Activated naive CD8-positive, alpha-beta T cell treated with anti-CD3 and anti-CD28 coated beads, Interleukin-2, amount 10 ng/mL, durations not matched to agents 7 days and 5 days (primary cell): ENCODE measurements at regions not wholly inside any gene's neighbourhood (a gene's known extent, or its start where the extent isn't known, plus 50 kb on each side); places are given as distances from the start of the nearest gene placed in this dataset.
A peak's percentile ranks its signal among the peaks of the same experiment; 100 is the strongest.

Experiments used
- ATAC-seq: fragments of 150-1000 bp; cut with Tn5 transposase; one replicate; pipeline ENCODE4 v1.10.0; 2021; ENCODE audit warnings: low read depth, moderate library complexity
- POLR2A ChIA-PET: fragments of 350-600 bp; sonication (Branson Sonifier 250); formaldehyde crosslinking; loops from one replicate; lab custom pipeline; 2021; ENCODE audit warnings: antibody characterized with exemption; lab: Charles Lee
- DNase-seq: peaks from one replicate; pipeline ENCODE4 v3.0.0; 2021
- H3K27ac Mint-ChIP-seq: one replicate; pipeline ENCODE4 v1.8.0; 2022; ENCODE audit warnings: mild to moderate bottlenecking, mixed read lengths
- H3K27me3 Mint-ChIP-seq: one replicate; pipeline ENCODE4 v1.8.0; 2022; ENCODE audit warnings: mild to moderate bottlenecking, moderate library complexity, mixed read lengths
- H3K36me3 Mint-ChIP-seq: one replicate; pipeline ENCODE4 v1.8.0; 2021; ENCODE audit warnings: mild to moderate bottlenecking, mixed read lengths
- H3K4me1 Mint-ChIP-seq: one replicate; pipeline ENCODE4 v1.8.0; 2021; ENCODE audit warnings: mixed read lengths
- H3K4me3 Mint-ChIP-seq: one replicate; pipeline ENCODE4 v1.8.0; 2022; ENCODE audit warnings: mild to moderate bottlenecking, moderate library complexity, mixed read lengths
- H3K9me3 Mint-ChIP-seq: one replicate; pipeline ENCODE4 v1.8.0; 2021; ENCODE audit warnings: mixed read lengths

- ATAC-seq (no peak), DNase-seq (no peak)
- peaks cover 50% of the 10 kb centered on the region for H3K27me3 Mint-ChIP-seq
- H3K36me3 Mint-ChIP-seq, result peaks cover 2% of the 10 kb centered on the region
- POLR2A ChIA-PET, result no interaction called here
- no peaks in the 10 kb centered on the region for H3K4me1 Mint-ChIP-seq
- H3K27ac Mint-ChIP-seq, result no peak overlapping the region
- no peak overlapping the region for H3K4me3 Mint-ChIP-seq
- H3K9me3 Mint-ChIP-seq, result peaks cover 4% of the 10 kb centered on the region
These were observed 170.0 kb downstream of the MRPL14 start for GRCh38 chr6:43957273-43957672.

GRCh38 chr6:43956478-43956877 is 170.8 kb downstream of the MRPL14 start:
- ATAC-seq (no peak), DNase-seq (no peak)
- H3K27ac Mint-ChIP-seq, result no peak overlapping the region
- POLR2A ChIA-PET, result no interaction called here
- H3K36me3 Mint-ChIP-seq, result peaks cover 2% of the 10 kb centered on the region
- peaks cover 45% of the 10 kb centered on the region for H3K27me3 Mint-ChIP-seq
- H3K4me1 Mint-ChIP-seq, result no peaks in the 10 kb centered on the region
- peaks cover 4% of the 10 kb centered on the region for H3K9me3 Mint-ChIP-seq
- H3K4me3 Mint-ChIP-seq, result no peak overlapping the region

- ATAC-seq (no peak), DNase-seq (no peak)
- Mint-ChIP-seq H3K36me3 (peaks cover 2% of the 10 kb centered on the region), H3K4me3 (no peak overlapping the region), H3K4me1 (no peaks in the 10 kb centered on the region), H3K27ac (no peak overlapping the region), H3K27me3 (peaks cover 28% of the 10 kb centered on the region), H3K9me3 (peaks cover 4% of the 10 kb centered on the region)
- POLR2A ChIA-PET, result no interaction called here
These were observed 172.7 kb downstream of the MRPL14 start for GRCh38 chr6:43954311-43955131.

GRCh38 chr6:43953794-43954310 is 173.4 kb downstream of the MRPL14 start:
- ATAC-seq, result no peak
- H3K4me1 Mint-ChIP-seq, result no peaks in the 10 kb centered on the region
- peaks cover 4% of the 10 kb centered on the region for H3K9me3 Mint-ChIP-seq
- H3K4me3 Mint-ChIP-seq, result no peak overlapping the region
- peaks cover 2% of the 10 kb centered on the region for H3K36me3 Mint-ChIP-seq
- H3K27ac Mint-ChIP-seq, result no peak overlapping the region
- POLR2A ChIA-PET, result no interaction called here
- no peak for DNase-seq
- peaks cover 21% of the 10 kb centered on the region for H3K27me3 Mint-ChIP-seq

- H3K36me3 Mint-ChIP-seq, result peaks cover 2% of the 10 kb centered on the region
- H3K9me3 Mint-ChIP-seq, result peaks cover 4% of the 10 kb centered on the region
- no peak for ATAC-seq
- no peak overlapping the region for H3K4me3 Mint-ChIP-seq
- peaks cover 17% of the 10 kb centered on the region for H3K27me3 Mint-ChIP-seq
- no peaks in the 10 kb centered on the region for H3K4me1 Mint-ChIP-seq
- POLR2A ChIA-PET, result no interaction called here
- DNase-seq, result no peak
- no peak overlapping the region for H3K27ac Mint-ChIP-seq
These were observed 174.0 kb downstream of the MRPL14 start for GRCh38 chr6:43953256-43953655.

- H3K4me3 Mint-ChIP-seq, result no peak overlapping the region
- H3K27me3 Mint-ChIP-seq, result peaks cover 12% of the 10 kb centered on the region
- H3K9me3 Mint-ChIP-seq, result peaks cover 4% of the 10 kb centered on the region
- no peak overlapping the region for H3K27ac Mint-ChIP-seq
- DNase-seq (peak; percentile 24), ATAC-seq (no peak)
- H3K36me3 Mint-ChIP-seq, result peaks cover 2% of the 10 kb centered on the region
- POLR2A ChIA-PET, result no interaction called here
- H3K4me1 Mint-ChIP-seq, result no peaks in the 10 kb centered on the region
These were observed 174.5 kb downstream of the MRPL14 start for GRCh38 chr6:43952746-43953145.

GRCh38 chr6:43951756-43952675 is 175.2 kb downstream of the MRPL14 start:
- H3K4me3 Mint-ChIP-seq, result no peak overlapping the region
- no peak for DNase-seq
- no peak overlapping the region for H3K27ac Mint-ChIP-seq
- POLR2A ChIA-PET, result no interaction called here
- no peak for ATAC-seq
- no peaks in the 10 kb centered on the region for H3K4me1 Mint-ChIP-seq
- H3K36me3 Mint-ChIP-seq, result peaks cover 2% of the 10 kb centered on the region
- H3K9me3 Mint-ChIP-seq, result peaks cover 5% of the 10 kb centered on the region
- H3K27me3 Mint-ChIP-seq, result peaks cover 9% of the 10 kb centered on the region

- H3K4me1 Mint-ChIP-seq, result no peaks in the 10 kb centered on the region
- POLR2A ChIA-PET, result no interaction called here
- DNase-seq (peak; percentile 34), ATAC-seq (no peak)
- H3K27me3 Mint-ChIP-seq, result peaks cover 4% of the 10 kb centered on the region
- H3K27ac Mint-ChIP-seq, result no peak overlapping the region
- peaks cover 3% of the 10 kb centered on the region for H3K9me3 Mint-ChIP-seq
- peaks cover under 1% of the 10 kb centered on the region for H3K36me3 Mint-ChIP-seq
- H3K4me3 Mint-ChIP-seq, result no peak overlapping the region
These were observed 176.0 kb downstream of the MRPL14 start for GRCh38 chr6:43951063-43951755.

- no peaks in the 10 kb centered on the region for H3K36me3 Mint-ChIP-seq
- no peak overlapping the region for H3K27ac Mint-ChIP-seq
- POLR2A ChIA-PET, result no interaction called here
- no peaks in the 10 kb centered on the region for H3K4me1 Mint-ChIP-seq
- DNase-seq, result no peak
- H3K9me3 Mint-ChIP-seq, result peaks cover 2% of the 10 kb centered on the region
- no peak overlapping the region for H3K4me3 Mint-ChIP-seq
- no peak for ATAC-seq
- peaks cover 3% of the 10 kb centered on the region for H3K27me3 Mint-ChIP-seq
These were observed 176.6 kb downstream of the MRPL14 start for GRCh38 chr6:43950731-43951062.

- ATAC-seq (no peak), DNase-seq (no peak)
- H3K4me3 Mint-ChIP-seq, result no peak overlapping the region
- H3K27me3 Mint-ChIP-seq, result peaks cover 3% of the 10 kb centered on the region
- POLR2A ChIA-PET, result interaction anchor here (1.6 kb wide), 1 partner anchor 10 kb away, joined by 3 read pairs; no protein-coding TSS in a partner anchor
- no peaks in the 10 kb centered on the region for H3K4me1 Mint-ChIP-seq
- H3K9me3 Mint-ChIP-seq, result peaks cover 5% of the 10 kb centered on the region
- H3K27ac Mint-ChIP-seq, result no peak overlapping the region
- no peaks in the 10 kb centered on the region for H3K36me3 Mint-ChIP-seq
These were observed 177.1 kb downstream of the MRPL14 start for GRCh38 chr6:43950051-43950605.

GRCh38 chr6:43949551-43949991 is 177.7 kb downstream of the MRPL14 start:
- DNase-seq (no peak), ATAC-seq (no peak)
- H3K36me3 Mint-ChIP-seq, result no peaks in the 10 kb centered on the region
- H3K27me3 Mint-ChIP-seq, result peaks cover 3% of the 10 kb centered on the region
- H3K27ac Mint-ChIP-seq, result no peak overlapping the region
- no peak overlapping the region for H3K4me3 Mint-ChIP-seq
- peaks cover 7% of the 10 kb centered on the region for H3K9me3 Mint-ChIP-seq
- no peaks in the 10 kb centered on the region for H3K4me1 Mint-ChIP-seq
- POLR2A ChIA-PET, result interaction anchor here (1.6 kb wide), 1 partner anchor 10 kb away, joined by 3 read pairs; no protein-coding TSS in a partner anchor

GRCh38 chr6:43948527-43949485 is 178.4 kb downstream of the MRPL14 start:
- no peak overlapping the region for H3K27ac Mint-ChIP-seq
- peaks cover 6% of the 10 kb centered on the region for H3K27me3 Mint-ChIP-seq
- H3K9me3 Mint-ChIP-seq, result peaks cover 7% of the 10 kb centered on the region
- no peak overlapping the region for H3K4me3 Mint-ChIP-seq
- DNase-seq (no peak), ATAC-seq (no peak)
- POLR2A ChIA-PET, result interaction anchor here (1.6 kb wide), 1 partner anchor 9 kb away, joined by 3 read pairs; no protein-coding TSS in a partner anchor
- peaks cover 2% of the 10 kb centered on the region for H3K36me3 Mint-ChIP-seq
- no peaks in the 10 kb centered on the region for H3K4me1 Mint-ChIP-seq
